ENCODE measurements at regions not wholly inside any gene's neighbourhood (a gene's known extent, or its start where the extent isn't known, plus 50 kb on each side); places are given as distances from the start of the nearest gene placed in this dataset.

DNA sequence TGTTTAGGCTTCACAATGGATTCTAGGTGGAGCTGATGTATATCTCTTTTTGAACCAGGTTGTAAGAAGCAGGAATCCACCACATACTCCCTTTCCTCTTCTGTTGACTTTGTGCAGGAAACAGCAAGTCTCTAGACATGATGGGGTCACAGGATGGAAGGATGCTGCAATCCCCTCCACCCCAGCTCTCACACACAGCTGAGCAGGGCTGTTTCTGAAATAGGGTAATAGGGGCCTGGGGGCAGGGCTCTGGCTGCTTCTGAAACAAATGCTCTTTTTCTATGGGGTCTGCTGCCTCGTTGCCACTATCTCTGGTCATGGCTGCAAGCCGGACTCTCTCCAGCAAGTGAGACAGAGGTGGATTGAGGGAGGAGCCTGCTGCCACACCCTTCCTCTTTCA, 148.9 kb downstream of the SOX11 start:
- DNase-seq (ENCODE audit: low read depth in 3 of 3): no peak

DNA sequence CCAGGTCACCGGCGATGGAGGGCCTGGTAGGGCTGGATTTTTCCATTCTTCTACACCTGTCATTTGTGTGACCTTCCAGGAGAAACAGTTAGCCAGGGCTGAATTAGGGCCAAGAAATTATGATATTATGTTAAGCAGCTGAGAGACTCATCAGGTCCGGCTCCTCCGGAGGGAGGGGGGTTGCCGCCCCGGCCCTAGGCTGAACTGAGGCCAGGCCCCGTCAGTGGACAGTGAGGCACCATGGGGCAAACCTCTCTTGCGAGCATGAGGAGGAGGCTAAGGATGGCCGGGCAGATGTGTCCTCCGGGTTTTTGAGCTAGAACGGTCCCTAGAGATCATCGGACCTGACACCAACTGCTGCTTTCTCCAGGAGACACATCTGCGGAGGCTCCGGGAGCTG, 150.1 kb downstream of the SOX11 start:
- DNase-seq (ENCODE audit: low read depth in 3 of 3): no peak

DNA sequence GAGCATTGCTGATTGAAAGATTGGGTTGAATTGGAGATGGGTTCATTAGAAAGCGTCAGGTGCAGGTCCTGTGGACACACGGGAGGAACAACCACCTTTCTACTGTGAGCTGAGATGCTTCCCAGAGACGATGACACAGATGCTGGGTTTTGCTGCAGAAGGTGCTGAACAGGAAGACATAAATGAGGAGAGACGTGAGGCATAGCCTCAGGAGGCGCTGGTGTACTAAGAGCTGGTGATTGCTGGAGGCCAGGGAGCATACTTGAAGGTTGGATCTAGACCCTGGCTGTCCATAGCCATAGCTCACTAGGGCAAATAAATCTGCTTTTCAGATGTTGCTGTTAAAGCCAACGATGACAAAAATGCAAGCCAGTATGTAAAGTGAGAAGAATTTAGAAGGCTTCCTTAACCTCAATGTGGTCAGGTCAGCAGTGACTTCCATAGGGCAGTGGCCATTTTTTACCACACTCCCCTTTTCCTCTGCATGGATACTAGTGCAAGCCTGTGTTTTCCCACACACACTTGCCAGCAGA, 153.7 kb downstream of the SOX11 start:
- DNase-seq (ENCODE audit: low read depth in 3 of 3): no peak

DNA sequence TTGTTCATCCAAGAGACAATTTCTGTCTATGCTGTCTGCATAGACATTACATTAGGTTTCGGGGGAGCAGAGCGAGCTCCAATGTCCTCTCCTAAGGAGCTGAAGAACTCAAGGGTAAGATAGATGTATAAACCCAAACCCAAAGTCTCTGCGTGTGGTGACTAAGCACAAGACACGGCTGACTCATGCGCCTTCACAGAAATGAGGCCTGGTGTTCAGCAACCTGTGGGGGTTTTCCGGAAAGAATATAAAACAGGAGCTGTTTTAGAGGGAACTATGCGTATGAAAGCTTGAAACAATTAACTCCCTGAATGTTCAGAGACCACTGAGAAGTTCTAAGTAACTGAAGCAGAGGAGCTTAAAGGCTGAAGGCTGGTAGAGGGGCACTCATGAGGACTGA, 154.7 kb downstream of the SOX11 start:
- DNase-seq (ENCODE audit: low read depth in 3 of 3): no peak

DNA sequence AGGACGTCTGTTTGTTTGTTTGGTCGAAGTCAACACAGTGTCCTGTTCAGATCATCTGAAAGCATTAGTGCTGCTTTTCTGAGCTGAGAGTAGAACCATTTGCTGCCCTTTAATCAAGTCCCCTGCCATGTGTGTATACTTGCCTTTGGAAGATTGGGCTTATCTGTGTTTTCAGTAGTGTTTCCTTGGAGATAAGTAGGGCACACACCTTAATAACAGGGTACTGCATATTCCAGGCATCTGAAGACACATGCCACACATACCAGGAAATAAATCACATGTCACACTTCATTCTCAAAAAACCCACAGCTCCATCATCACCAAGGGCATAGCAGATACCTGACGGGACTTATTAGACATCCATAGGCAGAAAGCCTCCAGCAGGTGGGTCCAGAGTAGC, 157.4 kb downstream of the SOX11 start:
- DNase-seq (ENCODE audit: low read depth in 3 of 3): no peak

DNA sequence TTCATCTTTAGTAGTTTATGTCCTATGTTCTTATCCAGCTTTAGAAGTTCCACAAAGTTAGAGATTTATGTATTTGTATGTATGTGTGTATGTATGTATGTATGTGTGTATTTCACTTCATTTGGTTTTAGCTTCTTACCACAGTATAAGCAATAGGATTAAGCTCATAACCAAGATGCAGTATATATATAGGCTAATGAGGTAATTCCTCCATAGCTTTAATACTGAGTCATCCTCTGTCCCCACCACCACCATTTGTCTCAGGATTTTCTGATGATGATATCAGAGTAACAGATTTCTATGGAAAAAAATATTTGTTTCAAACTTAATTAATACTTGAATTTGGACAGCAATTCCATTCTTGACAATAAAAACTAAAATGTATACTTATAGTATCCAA, 159.2 kb downstream of the SOX11 start:
- DNase-seq (ENCODE audit: low read depth in 3 of 3): no peak

DNA sequence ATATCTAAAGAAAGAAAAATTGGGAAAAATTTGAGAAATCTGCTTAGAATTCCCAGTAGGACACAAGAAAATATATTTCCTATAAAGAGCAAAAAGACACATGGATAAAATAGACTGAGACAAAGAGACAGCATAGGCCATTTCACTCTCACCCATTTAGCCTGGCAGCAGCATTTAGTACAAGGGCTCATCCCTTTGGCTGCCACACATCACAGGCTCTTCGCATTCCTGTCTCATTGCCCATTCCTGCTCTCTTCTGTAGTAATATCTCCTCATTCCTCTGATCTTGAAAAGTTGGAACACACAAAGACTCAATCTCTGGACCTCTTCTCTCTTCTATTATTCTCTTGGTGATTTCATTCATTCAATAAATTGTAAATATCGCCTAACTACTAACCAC, 162.6 kb downstream of the SOX11 start:
- no peak for DNase-seq (ENCODE audit: low read depth in 3 of 3)

DNA sequence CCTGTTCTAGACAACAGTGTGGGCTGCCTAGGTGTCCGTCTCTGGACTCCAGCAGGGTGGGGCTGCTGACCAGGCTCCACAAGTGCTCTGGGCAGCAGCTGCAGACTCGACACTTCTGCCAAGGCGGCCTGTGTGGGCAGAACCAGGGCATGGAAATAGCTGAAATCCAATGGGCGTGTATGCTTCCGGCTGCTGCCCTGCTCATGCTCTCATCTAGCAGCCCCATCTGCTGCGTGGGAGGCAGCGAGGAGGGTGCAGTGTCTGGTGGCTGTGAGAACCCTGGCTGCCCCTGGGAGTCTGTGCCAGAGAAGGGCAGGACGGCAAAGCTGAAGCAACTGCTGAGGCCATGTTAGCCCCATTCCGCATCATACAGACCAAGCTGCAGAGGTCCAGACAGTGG, 174.9 kb downstream of the SOX11 start:
- DNase-seq (ENCODE audit: low read depth in 3 of 3): no peak

DNA sequence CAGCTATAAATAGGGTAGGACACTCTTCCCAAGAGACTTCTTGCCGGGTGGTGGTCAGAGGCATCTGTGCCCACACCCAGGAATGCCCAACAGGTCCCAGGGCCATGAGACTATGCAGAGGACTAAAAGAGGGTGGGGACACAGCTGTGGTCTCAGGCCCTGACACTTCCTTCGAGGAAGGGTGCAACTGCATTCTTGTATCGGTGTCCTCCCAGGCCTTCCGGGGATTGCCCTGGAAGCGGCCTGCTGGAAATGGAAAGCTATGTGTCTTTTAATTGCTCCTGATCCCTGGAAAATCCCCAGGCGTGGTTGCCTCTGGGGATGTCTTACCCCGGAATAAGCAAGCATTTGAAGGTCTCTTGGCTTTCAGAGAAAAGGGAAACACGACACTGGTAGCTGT, 176.7 kb downstream of the SOX11 start:
- DNase-seq (ENCODE audit: low read depth in 3 of 3): no peak

DNA sequence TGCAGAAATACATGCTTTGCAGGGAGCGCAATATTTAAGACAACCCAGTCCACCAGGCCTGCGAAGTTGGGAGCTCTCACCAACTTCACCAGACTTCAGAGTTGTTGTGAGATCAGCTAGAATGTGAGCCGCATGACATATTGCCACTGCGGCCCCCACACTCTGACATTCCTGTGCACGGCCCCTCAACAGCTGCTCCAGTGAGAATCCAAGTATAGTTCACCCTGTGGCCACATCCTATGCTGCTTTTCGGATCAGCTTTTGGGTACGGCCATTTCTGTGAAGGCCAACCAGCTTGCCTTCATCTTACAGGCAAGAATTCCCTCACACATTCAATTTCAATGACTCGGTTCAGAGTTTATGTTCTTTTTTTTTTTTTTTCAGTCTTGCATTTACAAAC, 177.8 kb downstream of the SOX11 start:
- no peak for DNase-seq (ENCODE audit: low read depth in 3 of 3)

DNA sequence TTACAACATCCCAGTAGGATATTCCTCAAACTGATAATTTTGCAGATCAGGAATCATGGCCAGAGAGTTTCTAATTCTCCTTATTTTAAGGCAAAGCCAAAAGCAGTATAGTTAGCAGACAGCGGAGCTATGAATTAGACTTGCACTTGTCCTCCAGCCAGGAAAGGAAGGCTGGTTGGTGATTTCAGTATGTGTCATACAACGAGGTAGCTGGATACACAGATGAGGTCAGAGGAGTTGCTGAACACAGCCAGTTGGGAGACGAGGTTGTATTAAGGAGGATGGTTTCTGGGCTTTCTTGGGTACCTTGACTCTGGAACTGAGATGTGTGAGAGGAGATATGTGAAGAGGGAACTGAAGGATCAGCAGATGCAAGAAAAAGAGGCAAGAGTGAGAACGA, 185.2 kb downstream of the SOX11 start:
- no peak for DNase-seq (ENCODE audit: low read depth in 3 of 3)

DNA sequence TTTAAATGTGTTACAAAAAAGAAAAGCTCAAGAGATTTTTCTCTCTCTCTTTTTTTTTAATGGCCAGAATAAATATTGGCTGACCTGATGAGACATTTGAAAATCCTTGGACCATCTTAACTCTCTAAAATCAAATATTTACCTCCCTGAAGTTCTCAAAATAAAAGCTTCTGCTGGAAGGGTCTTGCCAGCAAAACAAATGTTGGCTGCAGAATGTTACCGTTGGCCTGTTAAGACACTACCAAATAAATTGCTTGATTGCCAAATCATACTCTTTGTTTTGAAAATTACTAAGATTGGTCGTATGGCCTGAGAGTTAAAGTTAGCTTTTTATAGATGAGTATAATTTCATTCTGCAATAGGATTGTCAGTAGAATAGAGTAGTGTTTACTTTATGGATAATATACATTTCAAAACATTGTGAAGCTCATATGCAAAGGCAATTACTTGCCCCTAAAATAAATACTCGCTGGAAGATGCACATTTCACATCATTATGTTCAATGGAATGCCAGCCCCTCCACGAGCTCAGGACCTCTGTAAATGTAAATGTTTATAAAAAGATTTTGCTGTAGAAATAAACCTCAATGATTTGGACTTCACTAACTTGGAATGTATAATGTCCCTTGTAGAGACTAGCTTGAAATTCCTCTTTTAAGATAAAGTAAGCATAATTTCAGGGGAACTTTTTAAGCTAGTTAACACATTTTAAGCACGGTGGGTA, 193.4 kb downstream of the SOX11 start:
- no peak for DNase-seq (ENCODE audit: low read depth in 3 of 3)

DNA sequence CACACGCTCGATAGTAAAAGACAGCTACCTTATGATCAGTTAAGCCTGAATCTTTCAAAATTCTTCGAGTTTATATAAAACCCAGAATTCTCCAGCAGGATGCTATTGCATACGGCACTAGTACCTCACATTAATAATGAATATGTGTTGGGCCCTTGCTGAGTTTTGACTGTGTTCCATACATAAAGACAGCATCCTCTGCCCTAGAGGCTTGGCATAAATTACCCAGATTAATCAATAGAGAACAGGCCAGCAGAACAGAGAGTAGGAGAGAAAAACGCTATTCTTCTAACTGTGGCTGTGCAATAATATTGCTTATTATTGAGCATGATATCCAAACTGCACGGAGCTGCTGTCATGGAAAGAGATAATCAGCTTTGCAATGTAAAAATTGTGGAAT, 194.3 kb downstream of the SOX11 start:
- no peak for DNase-seq (ENCODE audit: low read depth in 3 of 3)

DNA sequence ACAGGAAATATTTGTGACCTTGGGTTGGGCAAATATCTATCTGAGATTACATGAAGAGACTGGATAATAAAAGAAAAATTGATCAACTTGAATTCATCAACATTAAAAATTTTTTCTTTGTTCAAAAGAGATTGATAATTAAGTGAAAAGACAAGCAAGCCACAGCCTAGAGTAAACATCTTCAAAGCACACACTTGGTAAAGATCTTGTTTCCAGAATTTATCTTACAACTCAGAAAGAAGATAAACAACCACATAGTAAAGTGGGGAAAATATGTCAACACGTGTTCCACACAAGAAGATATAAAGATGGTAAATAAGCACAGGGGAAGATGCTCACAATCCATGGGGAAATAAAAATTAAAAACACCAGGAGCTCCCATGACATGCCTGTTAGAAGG, 195.9 kb downstream of the SOX11 start:
- no peak for DNase-seq (ENCODE audit: low read depth in 3 of 3)

DNA sequence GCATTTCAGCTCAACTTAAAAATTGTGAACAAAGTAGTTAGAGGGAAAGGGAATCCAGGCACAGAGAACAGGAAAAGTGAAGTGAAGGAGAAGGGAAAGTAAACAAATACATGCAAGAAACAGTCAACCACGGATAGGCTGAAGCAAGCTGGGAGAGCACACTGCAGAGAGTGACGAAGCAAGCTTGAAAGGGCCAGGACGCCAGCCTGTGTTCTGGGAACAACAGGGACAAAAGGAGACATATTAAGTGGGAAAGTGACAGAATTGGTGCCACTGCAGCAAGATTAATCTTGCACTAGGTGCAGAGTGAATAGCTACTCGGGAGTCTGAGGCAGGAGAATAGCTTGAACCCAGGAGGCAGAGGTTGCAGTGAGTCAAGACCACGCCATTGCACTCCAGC, 197.3 kb downstream of the SOX11 start:
- no peak for DNase-seq (ENCODE audit: low read depth in 3 of 3)

DNA sequence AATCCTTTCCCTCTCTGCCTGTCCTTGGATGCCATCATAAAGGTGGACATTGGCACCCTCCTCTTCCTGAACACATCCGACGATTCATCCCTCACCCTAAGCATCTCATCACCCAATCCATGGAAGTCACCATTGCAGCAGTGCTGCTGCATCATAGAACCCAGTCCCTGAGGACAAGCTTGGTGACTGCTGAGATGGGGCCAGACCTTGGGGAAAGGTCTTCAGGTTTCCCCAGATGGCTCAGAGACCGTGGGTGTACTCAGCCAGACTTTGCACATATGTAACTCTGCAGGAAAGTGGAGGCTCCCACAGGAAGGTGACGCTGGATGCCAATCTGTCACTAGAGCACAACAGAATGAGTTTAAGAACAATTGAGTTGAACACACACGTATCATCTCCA, 202.2 kb downstream of the SOX11 start:
- DNase-seq (ENCODE audit: low read depth in 3 of 3): no peak

DNA sequence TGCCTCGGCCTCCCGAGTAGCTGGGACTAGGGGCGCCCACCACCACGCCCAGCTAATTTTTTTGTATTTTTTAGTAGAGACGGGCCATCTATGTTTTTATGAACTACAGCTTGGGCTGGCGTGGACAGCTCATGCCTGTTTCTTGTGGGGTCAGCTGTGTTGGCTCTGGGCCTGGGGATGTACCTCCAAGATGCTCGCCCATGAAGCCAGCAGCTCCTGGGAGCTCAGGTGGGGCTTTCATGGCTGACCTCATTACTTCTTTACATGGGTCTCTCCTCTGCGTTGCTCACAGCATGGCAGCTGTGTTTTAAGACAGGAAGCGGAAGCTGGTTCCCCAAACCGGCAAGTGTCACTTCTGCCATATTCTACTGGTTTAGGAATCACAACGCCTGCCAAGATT, 203.1 kb downstream of the SOX11 start:
- no peak for DNase-seq (ENCODE audit: low read depth in 3 of 3)

DNA sequence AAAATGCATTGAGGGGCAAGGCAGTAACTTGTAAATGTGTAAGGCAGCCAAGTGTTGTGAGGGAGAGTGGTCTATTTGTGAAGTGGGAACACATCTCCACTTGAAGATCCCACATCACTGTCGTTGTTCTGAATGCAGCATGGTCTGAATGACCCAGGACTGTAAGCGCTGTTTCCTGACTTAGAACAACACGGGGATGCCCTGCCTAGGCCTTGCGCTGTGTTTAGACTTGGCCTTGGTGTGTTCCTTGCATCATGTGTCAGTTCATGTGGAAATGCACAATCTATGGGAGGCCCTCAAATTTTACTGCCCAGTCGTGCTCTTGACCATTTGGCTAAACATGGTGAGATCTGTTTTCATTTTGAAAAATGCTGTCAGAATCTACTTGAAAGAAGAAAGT, 205.1 kb downstream of the SOX11 start:
- DNase-seq (ENCODE audit: low read depth in 3 of 3): no peak

DNA sequence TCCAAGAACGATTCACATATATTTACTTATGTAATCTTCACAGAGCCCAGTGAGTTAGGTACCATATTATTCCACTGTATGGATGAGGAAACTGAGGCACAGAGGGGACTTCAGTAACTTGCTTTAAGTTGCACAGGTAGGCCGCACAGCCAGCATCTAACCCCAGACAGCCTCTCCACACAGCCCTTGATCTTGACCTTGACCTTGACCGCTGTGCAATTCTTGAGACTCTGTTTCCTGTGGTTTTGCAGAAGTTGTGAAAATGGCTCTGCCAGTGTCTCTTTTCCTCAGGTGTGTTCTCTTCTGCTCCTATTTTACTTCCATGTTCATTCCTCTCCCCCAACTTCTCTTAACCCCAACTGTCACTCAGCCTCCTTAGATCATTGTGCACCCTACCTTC, 206.5 kb downstream of the SOX11 start:
- DNase-seq (ENCODE audit: low read depth in 3 of 3): no peak

DNA sequence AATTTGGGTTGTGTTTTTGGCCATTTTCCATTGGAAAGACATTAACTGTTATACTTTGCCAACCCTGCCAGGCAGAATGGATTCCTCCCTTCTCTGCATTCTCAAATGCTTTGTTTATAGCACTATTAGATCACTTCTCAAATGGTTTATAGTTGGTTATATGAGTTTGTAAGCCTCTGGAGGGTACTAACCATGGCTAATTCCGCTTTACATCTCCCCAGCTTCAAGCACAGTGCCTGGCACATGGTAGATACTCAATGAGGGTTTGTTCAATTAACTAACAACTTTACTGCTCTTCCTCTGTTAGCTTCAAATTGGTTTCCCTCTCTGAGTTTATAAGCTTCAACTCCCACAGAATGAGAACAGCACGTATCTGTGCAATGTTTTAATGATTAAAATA, 213.5 kb downstream of the SOX11 start:
- DNase-seq (ENCODE audit: low read depth in 3 of 3): no peak

DNA sequence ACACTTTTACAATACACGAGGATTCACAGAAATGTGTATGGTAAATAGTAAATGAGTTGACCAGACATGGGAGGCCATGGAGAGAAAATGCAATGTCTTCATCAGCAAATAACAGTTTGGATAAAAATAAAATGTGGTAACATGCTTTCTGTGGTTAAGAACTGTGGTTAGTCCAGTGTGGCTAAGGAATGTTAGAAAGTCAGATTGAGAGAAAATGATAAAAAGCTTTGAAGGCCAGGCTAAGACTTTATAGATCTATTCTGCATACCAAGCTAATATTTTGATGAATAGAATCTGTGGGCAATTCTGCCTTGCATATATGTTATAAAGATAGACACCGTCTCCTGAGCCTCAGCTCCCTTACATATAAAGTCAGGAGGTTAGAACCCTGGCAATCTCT, 215.9 kb downstream of the SOX11 start:
- no peak for DNase-seq (ENCODE audit: low read depth in 3 of 3)

DNA sequence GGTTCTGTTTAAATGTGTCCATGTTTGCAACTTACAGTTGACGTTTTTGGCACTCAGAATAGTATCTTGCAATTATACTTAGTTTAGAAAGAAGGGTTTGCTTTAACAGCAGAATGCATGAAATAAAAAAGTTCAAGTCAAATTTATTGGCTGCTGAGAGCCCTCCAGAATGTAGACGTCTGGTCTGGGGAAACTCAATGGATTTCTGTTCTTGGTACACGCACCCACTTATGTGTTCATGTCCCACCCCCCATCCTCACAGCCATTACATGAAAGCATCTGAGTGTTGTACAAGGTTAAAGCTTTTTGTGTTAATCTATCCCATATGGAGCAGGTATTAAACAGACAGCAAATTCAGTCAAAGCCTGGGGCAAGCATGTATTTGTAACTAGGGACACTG, 219.5 kb downstream of the SOX11 start:
- no peak for DNase-seq (ENCODE audit: low read depth in 3 of 3)

DNA sequence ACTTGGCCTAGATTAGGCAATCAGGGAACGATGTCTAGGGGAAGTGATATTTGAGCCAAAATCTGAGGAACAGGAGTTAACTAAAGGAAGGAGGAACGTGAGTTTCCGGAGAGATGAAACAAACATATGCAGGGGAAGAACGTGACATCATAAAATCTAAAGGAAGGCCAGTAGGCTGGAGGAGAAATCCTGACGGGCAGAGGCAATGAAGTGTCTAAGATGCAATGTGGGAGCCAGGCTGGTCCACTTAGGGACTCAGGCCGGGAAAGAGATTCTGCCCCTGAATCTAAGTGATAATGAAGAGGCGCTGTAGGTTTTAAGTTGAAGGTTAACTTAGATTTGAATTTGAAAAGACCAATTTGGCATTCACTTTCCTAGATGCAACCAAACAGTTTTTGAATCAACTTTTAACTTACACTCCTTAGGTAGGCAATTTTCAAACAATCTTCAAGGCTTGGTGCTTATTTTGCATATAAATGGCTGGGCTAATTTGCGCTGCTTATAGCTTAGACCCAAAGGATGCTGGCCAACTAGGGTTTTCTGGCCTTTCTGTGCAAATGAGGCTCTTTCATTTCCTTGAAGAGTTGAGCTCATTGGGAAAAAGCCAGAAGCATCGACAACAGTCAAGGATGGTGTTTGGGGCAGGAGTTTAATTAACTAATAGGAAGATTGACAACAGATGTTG, 221.7 kb downstream of the SOX11 start:
- DNase-seq (ENCODE audit: low read depth in 3 of 3): no peak

Data from stimulated activated CD4-positive, alpha-beta T cell treated with anti-CD3 and anti-CD28 coated beads, TNF-alpha, amount 100 ng/mL, for 48 hours (primary cell).